Endodermal cell (in vitro differentiated cells): ENCODE measurements at regions not wholly inside any gene's neighbourhood (a gene's known extent, or its start where the extent isn't known, plus 50 kb on each side); places are given as distances from the start of the nearest gene placed in this dataset.

Experiments used
- DNase-seq: peaks from one replicate; pipeline ENCODE4 v3.0.0-alpha.2; 2017
- H3K27ac ChIP-seq: 2 replicates; pipeline ENCODE4 v1.5.1; 2013; ENCODE audit warnings: mild to moderate bottlenecking, low read depth, low read length, moderate library complexity
- H3K27me3 ChIP-seq: 2 replicates; pipeline ENCODE4 v1.6.1; 2013; ENCODE audit warnings: mild to moderate bottlenecking, low read length, moderate library complexity; ENCODE audit not compliant: insufficient read depth, control insufficient read depth, poor library complexity, severe bottlenecking
- H3K36me3 ChIP-seq: 2 replicates; pipeline ENCODE4 v1.7.0; 2013; ENCODE audit warnings: mild to moderate bottlenecking, low read length, moderate library complexity; ENCODE audit not compliant: control insufficient read depth, insufficient read depth
- H3K4me1 ChIP-seq: one replicate; pipeline ENCODE4 v1.7.0; 2013; ENCODE audit warnings: low read length; ENCODE audit not compliant: control insufficient read depth, insufficient read depth
- H3K4me3 ChIP-seq: 2 replicates; pipeline ENCODE4 v1.5.1; 2013; ENCODE audit warnings: mild to moderate bottlenecking, low read length, moderate library complexity
- H3K9ac ChIP-seq: 2 replicates; pipeline ENCODE4 v1.6.1; 2013; ENCODE audit warnings: mild to moderate bottlenecking, low read length, moderate library complexity; ENCODE audit not compliant: poor library complexity, severe bottlenecking; ENCODE audit errors: extremely low read depth
- H3K9me3 ChIP-seq: 2 replicates; pipeline ENCODE4 v1.6.1; 2013; ENCODE audit warnings: mild to moderate bottlenecking, low read length, moderate library complexity; ENCODE audit not compliant: control insufficient read depth
- H3K27ac Mint-ChIP-seq: 2 replicates; pipeline ENCODE4 v1.8.0; 2020; ENCODE audit warnings: mixed read lengths
- H3K27me3 Mint-ChIP-seq: 2 replicates; pipeline ENCODE4 v1.8.0; 2021; ENCODE audit warnings: mild to moderate bottlenecking, mixed read lengths; ENCODE audit not compliant: insufficient read depth
- H3K36me3 Mint-ChIP-seq: 2 replicates; pipeline ENCODE4 v1.8.0; 2020; ENCODE audit warnings: low read depth, mixed read lengths
- H3K4me1 Mint-ChIP-seq: 2 replicates; pipeline ENCODE4 v1.8.0; 2020; ENCODE audit warnings: mixed read lengths
- H3K4me3 Mint-ChIP-seq: 2 replicates; pipeline ENCODE4 v1.8.0; 2020; ENCODE audit warnings: mild to moderate bottlenecking, moderate library complexity, mixed read lengths
- H3K9me3 Mint-ChIP-seq: 2 replicates; pipeline ENCODE4 v1.8.0; 2020; ENCODE audit warnings: mild to moderate bottlenecking, mixed read lengths
- WGBS, 2 experiments: methylation state at CpG; one replicate each; pipeline versions ENCODE4 v1.1.5 to v1.1.7; 2013; ENCODE audit warnings: missing lambda C conversion rate in 2 of 2, mixed read lengths in 1 of 2; ENCODE audit not compliant: insufficient coverage in 1 of 2, insufficient read length in 1 of 2; 5-methylcytosine and 5-hydroxymethylcytosine counted together
- TF ChIP-seq, protein P1 (sequence below): fragments of 200-600 bp; sonication (generic); conservative IDR thresholded peaks from 2 replicates; pipeline ENCODE4 v1.5.0; 2021; ENCODE audit warnings: antibody characterized with exemption, mild to moderate bottlenecking

DNA sequence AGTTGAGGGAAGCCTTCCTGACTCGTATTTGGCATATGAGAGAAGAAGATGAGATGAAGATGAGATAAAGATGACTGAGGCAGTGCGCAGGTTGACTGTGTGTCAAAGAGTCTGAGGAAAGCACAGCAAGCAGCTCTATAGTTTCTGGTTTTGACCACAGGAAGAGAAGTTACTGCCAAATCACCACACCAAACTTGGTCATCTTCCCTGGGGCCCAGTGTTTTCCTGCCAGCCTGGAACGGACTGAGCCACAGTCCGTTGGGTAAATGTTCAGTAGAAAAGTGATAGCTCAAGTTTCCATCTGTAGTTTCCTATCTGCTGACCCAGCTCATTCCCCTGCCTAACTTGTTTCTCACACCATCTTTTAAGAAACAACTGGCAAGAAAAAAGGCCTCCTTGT is 80.7 kb upstream of the ADAMTS19 start:
- H3K36me3 ChIP-seq: no peaks in the 10 kb centered on the region
- no peaks in the 10 kb centered on the region for H3K27me3 Mint-ChIP-seq
- no peaks in the 10 kb centered on the region for H3K4me1 ChIP-seq
- 56 to 92% methylated on average over 2 to 4 of the region's 4 CpGs for WGBS, 2 experiments
- DNase-seq: no peak
- TF ChIP-seq, protein P1, sequence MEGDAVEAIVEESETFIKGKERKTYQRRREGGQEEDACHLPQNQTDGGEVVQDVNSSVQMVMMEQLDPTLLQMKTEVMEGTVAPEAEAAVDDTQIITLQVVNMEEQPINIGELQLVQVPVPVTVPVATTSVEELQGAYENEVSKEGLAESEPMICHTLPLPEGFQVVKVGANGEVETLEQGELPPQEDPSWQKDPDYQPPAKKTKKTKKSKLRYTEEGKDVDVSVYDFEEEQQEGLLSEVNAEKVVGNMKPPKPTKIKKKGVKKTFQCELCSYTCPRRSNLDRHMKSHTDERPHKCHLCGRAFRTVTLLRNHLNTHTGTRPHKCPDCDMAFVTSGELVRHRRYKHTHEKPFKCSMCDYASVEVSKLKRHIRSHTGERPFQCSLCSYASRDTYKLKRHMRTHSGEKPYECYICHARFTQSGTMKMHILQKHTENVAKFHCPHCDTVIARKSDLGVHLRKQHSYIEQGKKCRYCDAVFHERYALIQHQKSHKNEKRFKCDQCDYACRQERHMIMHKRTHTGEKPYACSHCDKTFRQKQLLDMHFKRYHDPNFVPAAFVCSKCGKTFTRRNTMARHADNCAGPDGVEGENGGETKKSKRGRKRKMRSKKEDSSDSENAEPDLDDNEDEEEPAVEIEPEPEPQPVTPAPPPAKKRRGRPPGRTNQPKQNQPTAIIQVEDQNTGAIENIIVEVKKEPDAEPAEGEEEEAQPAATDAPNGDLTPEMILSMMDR: no peak
- H3K4me3 ChIP-seq: no peak overlapping the region
- no peaks in the 10 kb centered on the region for H3K36me3 Mint-ChIP-seq
- no peaks in the 10 kb centered on the region for H3K27me3 ChIP-seq
- H3K9me3 ChIP-seq: no peaks in the 10 kb centered on the region
- no peak overlapping the region for H3K27ac ChIP-seq
- no peaks in the 10 kb centered on the region for H3K9me3 Mint-ChIP-seq
- H3K4me3 Mint-ChIP-seq: no peak overlapping the region
- peak overlapping the region; percentile 2 for H3K27ac Mint-ChIP-seq
- H3K4me1 Mint-ChIP-seq: peaks cover 13% of the 10 kb centered on the region
- no peak overlapping the region for H3K9ac ChIP-seq

DNA sequence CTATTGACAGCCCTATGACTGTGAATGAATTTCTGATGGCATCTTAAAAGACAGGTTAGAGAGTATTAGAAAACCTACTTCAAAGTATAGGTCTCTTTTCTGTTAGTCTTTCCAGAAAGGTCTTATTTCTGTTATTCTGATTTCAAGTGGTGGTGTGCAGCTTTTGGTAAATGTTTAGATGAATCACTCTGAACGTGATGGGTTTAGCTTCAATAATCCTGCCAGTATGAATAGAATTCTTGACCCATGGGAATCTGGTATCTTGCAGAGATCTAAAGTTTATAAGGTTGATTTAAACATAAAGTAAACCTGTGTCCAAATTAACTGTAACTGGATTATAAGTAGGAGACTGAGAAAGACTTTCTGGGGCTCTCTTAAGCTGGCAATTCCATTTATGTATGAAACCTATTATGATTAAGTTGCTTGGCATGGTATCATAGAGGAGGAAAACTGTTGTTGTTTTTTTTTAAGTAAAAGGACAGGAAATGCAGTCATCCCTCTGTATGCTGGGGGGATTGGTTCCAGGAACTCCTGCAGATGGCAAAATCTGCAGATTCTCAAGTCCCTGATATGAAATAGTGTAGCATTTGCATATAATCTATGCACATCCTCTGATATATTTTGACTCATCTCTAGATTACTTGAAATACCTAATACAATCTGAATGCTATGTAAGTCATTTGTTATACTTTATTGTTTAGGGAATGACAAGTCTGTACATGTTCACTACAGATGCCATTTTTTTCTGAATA is 77.0 kb upstream of the ADAMTS19 start:
- Histone ChIP-seq H3K27me3 (no peaks in the 10 kb centered on the region), H3K4me1 (no peaks in the 10 kb centered on the region), H3K36me3 (no peaks in the 10 kb centered on the region), H3K9ac (no peak overlapping the region), H3K4me3 (no peak overlapping the region), H3K27ac (no peak overlapping the region), H3K9me3 (no peaks in the 10 kb centered on the region)
- 88 to 100% methylated on average over 1 of the region's 1 CpG for WGBS, 2 experiments
- TF ChIP-seq, protein P1: no peak
- Mint-ChIP-seq H3K27me3 (no peaks in the 10 kb centered on the region), H3K4me1 (peaks cover 5% of the 10 kb centered on the region), H3K36me3 (no peaks in the 10 kb centered on the region), H3K27ac (no peak overlapping the region), H3K4me3 (no peak overlapping the region), H3K9me3 (no peaks in the 10 kb centered on the region)
- no peak for DNase-seq

DNA sequence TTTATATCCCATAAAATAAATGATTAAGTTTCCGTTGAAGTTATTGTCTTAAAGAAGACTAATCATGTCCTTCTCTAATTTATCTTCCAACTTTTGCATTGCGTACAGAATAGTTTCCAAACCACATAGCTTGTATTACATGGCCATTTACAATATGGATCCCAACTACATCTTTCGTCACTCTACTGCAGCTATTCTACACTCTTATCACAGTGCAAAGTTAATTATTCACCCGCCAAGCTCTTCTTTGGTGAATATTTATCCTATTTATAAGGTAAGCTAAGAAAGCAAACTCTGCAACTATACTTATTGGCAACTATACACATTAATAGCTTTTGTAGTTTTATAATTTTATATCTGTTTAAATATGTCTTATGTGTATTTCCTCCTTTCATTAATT is 75.9 kb upstream of the ADAMTS19 start:
- no peaks in the 10 kb centered on the region for H3K36me3 ChIP-seq
- H3K27ac ChIP-seq: no peak overlapping the region
- 89 to 100% methylated on average over 1 to 3 of the region's 4 CpGs for WGBS, 2 experiments
- Mint-ChIP-seq H3K9me3 (no peaks in the 10 kb centered on the region), H3K27me3 (no peaks in the 10 kb centered on the region), H3K36me3 (no peaks in the 10 kb centered on the region), H3K27ac (no peak overlapping the region), H3K4me3 (no peak overlapping the region), H3K4me1 (peaks cover 5% of the 10 kb centered on the region)
- H3K27me3 ChIP-seq: no peaks in the 10 kb centered on the region
- no peak for DNase-seq
- no peaks in the 10 kb centered on the region for H3K9me3 ChIP-seq
- no peak overlapping the region for H3K4me3 ChIP-seq
- TF ChIP-seq, protein P1: no peak
- H3K9ac ChIP-seq: no peak overlapping the region
- H3K4me1 ChIP-seq: no peaks in the 10 kb centered on the region
